ENCODE measurements at regions not wholly inside any gene's neighbourhood (a gene's known extent, or its start where the extent isn't known, plus 50 kb on each side); places are given as distances from the start of the nearest gene placed in this dataset.
"Not testable (repeated sequence)": the region's sequence is repeated elsewhere in the genome, so short reads cannot be mapped to it uniquely, and the experiment has no call there.

DNA sequence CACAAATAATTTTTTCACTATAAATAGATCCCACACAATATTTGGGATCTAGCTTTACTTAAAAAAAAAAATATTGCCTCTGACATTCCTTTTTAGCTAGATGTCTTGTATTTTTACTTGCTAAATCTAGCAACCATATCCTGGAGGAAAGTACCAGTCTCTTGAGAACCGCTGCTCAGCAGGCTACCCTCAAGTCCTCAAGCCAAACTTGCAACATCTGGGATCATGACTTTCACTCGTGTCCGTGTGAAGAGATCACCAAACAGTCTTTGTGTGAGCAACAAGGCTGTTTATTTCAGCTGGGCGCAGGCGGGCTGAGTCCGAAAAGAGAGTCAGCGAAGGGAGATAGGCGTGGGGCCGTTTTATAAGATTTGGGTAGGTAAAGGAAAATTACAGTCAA lies 180.3 kb upstream of the FER start:
- no peaks in the 10 kb centered on the region for H3K9me3 Mint-ChIP-seq
- H3K4me3 Mint-ChIP-seq, result no peak overlapping the region
- H3K27ac Mint-ChIP-seq, result no peak overlapping the region
- H3K36me3 Mint-ChIP-seq, result no peaks in the 10 kb centered on the region
- peaks cover 6% of the 10 kb centered on the region for H3K27me3 Mint-ChIP-seq
- H3K4me1 Mint-ChIP-seq, result no peaks in the 10 kb centered on the region

DNA sequence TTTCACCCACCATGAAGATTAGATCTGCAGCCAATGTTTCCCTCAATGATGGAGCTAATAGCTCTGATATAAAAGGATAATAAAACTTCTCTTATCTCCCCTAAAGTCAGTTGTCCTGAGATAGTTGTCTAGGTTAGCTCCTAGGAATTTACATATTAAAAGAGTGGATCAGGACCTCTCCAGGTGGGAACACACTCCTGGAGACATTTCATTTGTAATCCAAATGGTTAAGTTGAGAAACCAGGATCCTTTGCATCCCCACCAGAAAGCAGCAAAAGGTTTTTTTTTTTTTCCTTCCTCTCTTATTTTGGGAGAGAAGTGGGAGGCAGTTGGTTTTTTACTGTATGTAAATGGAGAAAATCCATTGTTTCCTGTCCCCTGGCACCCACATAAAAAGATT lies 182.5 kb upstream of the FBXL17 start:
- Mint-ChIP-seq H3K27me3 (peaks cover 4% of the 10 kb centered on the region), H3K27ac (no peak overlapping the region), H3K4me3 (no peak overlapping the region), H3K9me3 (no peaks in the 10 kb centered on the region), H3K4me1 (no peaks in the 10 kb centered on the region), H3K36me3 (no peaks in the 10 kb centered on the region)

DNA sequence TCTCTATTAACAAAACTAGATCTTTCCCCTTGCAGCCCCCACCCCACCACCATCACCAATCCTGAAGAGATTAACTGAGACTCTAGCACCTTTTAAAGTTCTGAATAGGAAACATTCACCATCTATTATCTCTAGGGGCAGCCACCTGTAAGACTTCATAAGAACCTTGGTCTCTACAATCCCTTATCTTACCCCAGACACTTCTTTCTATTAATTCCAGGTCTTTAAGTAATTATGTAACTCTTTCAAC lies 180.2 kb upstream of the FBXL17 start:
- H3K4me3 Mint-ChIP-seq, result no peak overlapping the region
- no peak overlapping the region for H3K27ac Mint-ChIP-seq
- peaks cover 4% of the 10 kb centered on the region for H3K27me3 Mint-ChIP-seq
- no peaks in the 10 kb centered on the region for H3K36me3 Mint-ChIP-seq
- H3K4me1 Mint-ChIP-seq, result no peaks in the 10 kb centered on the region
- H3K9me3 Mint-ChIP-seq, result no peaks in the 10 kb centered on the region

DNA sequence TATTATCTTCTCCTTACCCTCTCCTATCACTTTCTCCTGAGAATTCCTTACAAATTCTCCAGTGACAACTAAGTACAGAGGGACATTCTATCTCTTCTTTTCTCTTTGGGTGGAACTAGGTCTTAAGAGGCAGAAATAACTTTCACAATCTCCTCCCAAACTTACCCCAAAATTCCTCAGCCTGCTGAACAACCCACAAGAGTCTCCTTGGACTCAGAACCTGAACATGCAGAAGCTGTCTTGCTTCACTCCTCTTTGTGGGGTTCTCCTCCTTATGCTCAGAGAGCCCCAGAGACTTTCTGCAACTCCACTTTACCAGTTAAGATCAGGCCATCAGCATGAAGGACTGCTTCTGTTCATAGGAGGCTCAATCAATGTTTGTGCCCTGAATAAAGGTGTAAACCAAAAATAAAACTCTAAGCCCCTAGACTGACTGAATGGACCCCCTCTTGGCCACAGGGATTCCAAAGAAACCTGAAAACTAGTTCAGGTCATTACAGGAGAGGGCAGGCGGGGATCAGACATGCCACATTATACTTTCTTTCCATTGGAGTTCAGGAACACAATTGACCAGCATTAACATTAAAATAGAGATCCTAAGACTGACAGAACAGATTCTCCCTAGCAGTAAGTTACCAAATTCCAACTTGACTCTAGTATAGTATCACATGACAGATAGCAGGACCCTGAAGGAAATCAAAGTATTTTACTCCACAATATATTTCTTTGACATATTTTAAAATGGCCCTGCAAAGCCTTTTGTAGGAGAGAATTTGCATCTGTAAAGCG lies 179.7 kb upstream of the FBXL17 start:
- Mint-ChIP-seq H3K36me3 (no peaks in the 10 kb centered on the region), H3K27me3 (peaks cover 4% of the 10 kb centered on the region), H3K4me3 (no peak overlapping the region), H3K27ac (no peak overlapping the region), H3K4me1 (no peaks in the 10 kb centered on the region), H3K9me3 (no peaks in the 10 kb centered on the region)

DNA sequence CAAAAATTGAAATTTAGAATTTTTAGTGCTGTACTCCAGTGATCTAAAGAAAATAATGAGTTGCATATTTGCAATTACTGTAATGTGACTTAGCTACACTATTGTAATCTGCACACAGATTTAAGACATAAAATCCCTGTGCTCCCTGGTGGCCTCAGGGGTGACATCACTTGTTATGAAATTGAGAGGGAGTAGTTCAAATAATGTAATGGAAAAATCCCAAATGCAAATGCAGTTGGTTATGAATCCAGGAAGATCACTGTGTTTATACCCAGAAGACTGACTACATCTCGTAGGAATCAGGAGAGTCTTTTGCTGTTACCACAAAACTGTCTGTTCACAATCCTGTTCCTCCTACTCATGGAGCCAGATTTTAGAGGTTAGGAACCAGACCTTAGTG lies 178.7 kb upstream of the FBXL17 start:
- H3K4me1 Mint-ChIP-seq, result no peaks in the 10 kb centered on the region

DNA sequence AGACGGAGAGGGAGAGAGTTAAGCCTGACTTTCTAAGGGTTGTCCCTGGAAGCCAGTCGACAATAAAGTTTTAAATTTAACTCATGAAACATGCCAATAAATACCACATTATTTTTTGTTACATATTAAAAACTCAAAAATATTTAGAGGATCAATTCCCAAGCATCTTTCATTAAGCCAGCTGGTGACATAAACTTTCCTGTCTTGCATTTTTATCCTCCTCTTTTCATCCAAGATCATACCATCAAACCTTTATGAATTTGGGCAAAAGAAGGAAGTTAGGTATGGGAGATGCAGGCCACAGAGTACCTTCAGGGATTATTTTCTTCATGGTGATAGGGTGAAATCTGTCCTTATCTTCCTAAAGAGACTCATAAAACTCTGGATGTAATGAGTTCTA lies 178.3 kb upstream of the FBXL17 start:
- Mint-ChIP-seq H3K36me3 (no peaks in the 10 kb centered on the region), H3K4me1 (no peaks in the 10 kb centered on the region), H3K27me3 (peaks cover 1% of the 10 kb centered on the region), H3K4me3 (no peak overlapping the region), H3K27ac (no peak overlapping the region), H3K9me3 (no peaks in the 10 kb centered on the region)

More for the DNA sequence above, 178.7 kb upstream of the FBXL17 start:
- Mint-ChIP-seq H3K36me3 (no peaks in the 10 kb centered on the region), H3K4me3 (no peak overlapping the region), H3K27ac (no peak overlapping the region), H3K9me3 (no peaks in the 10 kb centered on the region), H3K27me3 (peaks cover 4% of the 10 kb centered on the region)

DNA sequence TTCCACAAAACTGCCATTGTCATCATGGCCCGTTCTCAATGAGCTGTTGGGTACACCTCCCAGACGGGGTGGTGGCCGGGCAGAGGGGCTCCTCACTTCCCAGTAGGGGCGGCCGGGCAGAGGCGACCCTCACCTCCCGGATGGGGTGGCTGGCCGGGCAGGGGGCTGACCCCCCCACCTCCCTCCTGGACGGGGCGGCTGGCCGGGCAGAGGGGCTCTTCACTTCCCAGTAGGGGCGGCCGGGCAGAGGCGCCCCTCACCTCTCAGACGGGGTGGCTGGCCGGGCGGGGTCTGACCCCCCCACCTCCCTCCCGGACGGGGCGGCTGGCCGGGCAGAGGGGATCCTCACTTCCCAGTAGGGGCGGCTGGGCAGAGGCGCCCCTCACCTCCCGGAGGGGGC lies 176.9 kb upstream of the FBXL17 start:
- H3K4me3 Mint-ChIP-seq, H3K27ac Mint-ChIP-seq, H3K9me3 Mint-ChIP-seq, H3K4me1 Mint-ChIP-seq, H3K27me3 Mint-ChIP-seq, H3K36me3 Mint-ChIP-seq: not testable (repeated sequence)

DNA sequence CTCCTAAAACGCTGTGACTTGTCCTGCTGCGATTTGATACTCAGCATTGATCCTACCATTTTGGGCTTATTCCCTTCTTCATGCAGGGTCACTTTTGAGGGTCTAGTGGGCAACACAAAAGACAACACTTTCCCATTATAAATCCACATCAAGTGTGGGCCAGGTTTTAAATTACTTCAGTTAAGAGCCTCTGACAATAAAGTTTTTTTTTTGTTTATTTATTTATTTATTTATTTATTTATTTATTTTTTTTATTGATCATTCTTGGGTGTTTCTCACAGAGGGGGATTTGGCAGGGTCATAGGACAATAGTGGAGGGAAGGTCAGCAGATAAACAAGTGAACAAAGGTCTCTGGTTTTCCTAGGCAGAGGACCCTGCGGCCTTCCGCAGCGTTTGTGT lies 176.2 kb upstream of the FBXL17 start:
- H3K4me3 Mint-ChIP-seq, H3K9me3 Mint-ChIP-seq, H3K27ac Mint-ChIP-seq, H3K27me3 Mint-ChIP-seq, H3K4me1 Mint-ChIP-seq, H3K36me3 Mint-ChIP-seq: not testable (repeated sequence)

DNA sequence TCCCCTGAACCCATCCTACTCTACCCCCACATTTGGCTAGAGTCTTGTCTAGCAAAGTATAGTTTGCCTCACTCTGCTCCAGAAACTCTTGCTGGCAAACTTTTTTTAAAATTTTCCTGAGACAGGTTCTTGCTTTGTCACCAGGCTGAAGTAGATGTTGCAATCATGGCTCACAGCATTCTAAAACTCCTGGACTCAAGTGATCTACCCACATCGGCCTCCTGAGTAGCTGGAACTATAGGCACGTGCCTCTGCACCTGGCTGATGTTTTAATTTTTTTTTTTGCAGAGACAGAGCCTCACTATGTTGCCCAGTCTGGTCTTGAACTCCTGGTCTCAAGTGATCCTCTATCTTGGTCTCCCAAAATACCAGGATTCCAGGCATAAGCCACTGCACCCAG lies 175.8 kb upstream of the FBXL17 start:
- no peaks in the 10 kb centered on the region for H3K4me1 Mint-ChIP-seq
- H3K9me3 Mint-ChIP-seq, result no peaks in the 10 kb centered on the region
- no peaks in the 10 kb centered on the region for H3K27me3 Mint-ChIP-seq
- H3K4me3 Mint-ChIP-seq, result no peak overlapping the region
- no peaks in the 10 kb centered on the region for H3K36me3 Mint-ChIP-seq
- no peak overlapping the region for H3K27ac Mint-ChIP-seq

DNA sequence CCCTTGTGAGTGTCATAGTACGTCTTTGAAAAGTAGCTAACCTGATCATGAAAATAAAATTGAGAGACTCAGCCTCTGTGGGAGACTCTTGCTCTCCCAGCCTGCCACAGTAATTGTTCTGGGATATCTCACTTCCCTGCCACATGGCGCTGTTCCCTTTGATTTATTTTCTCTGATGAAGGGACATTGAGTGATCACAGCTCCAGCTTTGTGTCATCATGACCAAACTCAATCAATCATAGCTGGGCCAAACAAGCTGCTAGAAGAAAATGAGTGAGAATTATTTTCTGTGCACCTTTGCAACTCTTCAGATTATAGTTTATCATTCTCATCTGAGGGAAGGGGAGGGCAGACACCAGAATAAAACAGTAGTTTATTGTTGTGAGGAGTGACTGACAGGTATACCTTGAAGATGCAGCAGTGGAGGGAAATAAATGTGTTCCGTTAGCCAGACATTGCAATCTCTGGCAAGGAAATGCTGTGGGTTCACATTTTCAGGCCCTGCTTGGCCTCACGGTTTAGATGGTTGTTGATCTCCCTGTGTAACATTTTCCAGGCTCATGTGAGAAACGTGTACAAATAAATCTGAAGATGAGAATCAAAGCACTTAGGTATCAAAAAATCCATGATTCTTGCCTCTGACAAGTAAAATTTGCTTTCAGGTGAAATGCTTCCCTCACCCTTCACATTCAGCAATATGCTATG lies 174.7 kb upstream of the FBXL17 start:
- H3K27ac Mint-ChIP-seq, result no peak overlapping the region
- no peaks in the 10 kb centered on the region for H3K27me3 Mint-ChIP-seq

DNA sequence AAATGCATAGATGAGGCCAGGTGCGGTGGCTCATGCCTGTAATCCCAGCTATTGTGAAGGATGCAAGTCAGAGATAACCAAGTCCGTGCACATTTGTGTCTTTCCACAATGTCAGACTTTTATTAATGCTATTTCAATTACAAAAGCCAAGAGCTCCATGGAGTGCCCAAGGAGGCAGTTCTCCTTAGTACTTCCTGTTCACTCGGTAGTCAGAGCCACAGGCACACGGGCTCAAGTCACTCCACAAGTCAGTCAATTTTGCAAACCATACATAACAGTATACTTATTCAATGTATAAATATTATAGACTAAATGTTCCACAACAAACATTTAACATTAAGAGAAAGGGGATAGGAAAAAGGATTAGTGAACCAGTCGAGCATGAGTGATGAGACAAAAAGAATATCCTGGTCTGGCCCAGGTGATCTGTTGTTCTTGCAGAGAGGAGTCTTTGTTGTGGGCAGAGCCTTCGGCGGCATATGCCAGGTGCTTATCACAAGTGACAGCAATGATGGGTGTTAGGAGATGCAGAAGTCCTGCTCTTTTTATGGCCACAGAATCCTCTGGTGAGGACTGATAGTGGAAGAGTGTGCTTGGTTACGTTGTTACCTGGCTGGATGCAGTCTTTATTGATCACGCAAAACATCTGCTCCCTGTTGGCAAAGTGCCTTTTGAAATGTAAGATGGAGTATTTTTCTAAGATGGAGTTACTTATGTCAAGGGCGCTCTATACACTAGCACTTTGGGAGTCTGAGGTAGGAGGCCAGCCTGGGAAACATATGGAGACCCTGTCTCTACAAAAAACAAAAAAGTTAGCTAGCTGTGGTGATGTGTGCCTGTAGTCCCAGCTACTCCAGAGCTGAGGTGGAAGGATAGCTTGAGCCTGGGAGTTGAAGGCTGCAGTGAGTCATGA lies 167.0 kb upstream of the FBXL17 start:
- H3K4me1 Mint-ChIP-seq, result no peaks in the 10 kb centered on the region
- no peaks in the 10 kb centered on the region for H3K9me3 Mint-ChIP-seq
- H3K36me3 Mint-ChIP-seq, result no peaks in the 10 kb centered on the region
- no peak overlapping the region for H3K4me3 Mint-ChIP-seq
- H3K27me3 Mint-ChIP-seq, result peaks cover 5% of the 10 kb centered on the region
- no peak overlapping the region for H3K27ac Mint-ChIP-seq

More for the DNA sequence above, 174.7 kb upstream of the FBXL17 start:
- Mint-ChIP-seq H3K36me3 (no peaks in the 10 kb centered on the region), H3K9me3 (no peaks in the 10 kb centered on the region), H3K4me3 (no peak overlapping the region), H3K4me1 (no peaks in the 10 kb centered on the region)

DNA sequence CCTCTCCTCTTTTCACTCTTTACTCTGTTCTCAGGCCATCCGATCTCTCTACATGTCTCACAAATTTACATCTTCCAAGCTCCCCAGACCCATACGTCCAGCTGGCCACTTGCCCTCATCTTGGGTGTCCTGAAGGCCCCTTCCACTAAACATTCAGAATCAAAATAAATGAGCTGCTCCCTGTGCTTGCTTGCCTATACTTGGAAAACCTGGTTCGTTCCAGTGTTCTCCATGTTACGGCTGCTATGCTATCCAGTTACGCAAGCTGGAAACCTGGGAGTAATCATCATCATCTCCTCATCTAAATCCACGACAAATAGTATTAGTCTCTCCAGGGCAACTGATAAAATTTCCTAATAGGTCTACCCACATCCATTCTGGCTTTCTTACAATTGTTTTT lies 165.0 kb upstream of the FBXL17 start:
- Mint-ChIP-seq H3K4me3 (no peak overlapping the region), H3K36me3 (no peaks in the 10 kb centered on the region), H3K27ac (no peak overlapping the region), H3K9me3 (no peaks in the 10 kb centered on the region), H3K27me3 (peaks cover 5% of the 10 kb centered on the region), H3K4me1 (no peaks in the 10 kb centered on the region)

DNA sequence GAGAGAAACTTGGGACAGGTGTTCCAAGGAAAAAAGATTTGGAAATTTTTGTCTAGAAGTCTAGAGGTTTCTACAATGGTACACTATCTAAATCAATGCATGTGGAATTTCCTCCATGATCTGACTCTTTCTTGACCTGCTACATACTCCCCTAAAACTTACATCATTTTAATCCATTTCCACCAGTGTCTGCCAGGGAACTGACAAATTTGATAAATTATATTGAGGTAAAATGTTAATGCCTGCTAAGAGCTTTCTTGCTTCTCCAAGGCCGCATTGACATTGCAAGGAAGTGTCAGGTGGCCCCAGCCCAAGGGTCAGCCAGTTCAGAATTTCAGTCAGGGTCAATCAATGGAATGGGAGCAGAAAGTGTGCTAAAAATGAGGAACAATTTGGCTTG lies 163.4 kb upstream of the FBXL17 start:
- Mint-ChIP-seq H3K27ac (no peak overlapping the region), H3K4me1 (no peaks in the 10 kb centered on the region), H3K4me3 (no peak overlapping the region), H3K9me3 (no peaks in the 10 kb centered on the region), H3K36me3 (no peaks in the 10 kb centered on the region), H3K27me3 (peaks cover 5% of the 10 kb centered on the region)

DNA sequence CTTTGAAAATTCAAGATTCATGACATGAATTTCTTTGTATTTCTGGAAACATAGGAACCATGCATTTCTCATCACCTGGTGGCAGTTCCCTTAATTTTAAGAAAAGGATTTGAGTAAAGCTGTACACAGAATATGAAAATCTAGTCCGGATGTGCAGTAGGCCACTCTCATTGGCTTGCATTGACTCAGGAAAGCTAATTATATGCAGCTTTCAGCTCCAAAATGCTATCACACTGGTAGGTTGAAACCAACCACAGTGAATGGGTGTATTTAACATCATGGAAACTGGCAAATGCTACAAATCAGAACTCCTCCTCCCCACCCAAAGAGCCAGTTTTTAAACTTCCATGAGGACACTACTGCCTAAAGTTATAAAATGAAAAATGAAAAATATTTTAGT lies 161.6 kb upstream of the FBXL17 start:
- Mint-ChIP-seq H3K4me3 (no peak overlapping the region), H3K4me1 (no peaks in the 10 kb centered on the region), H3K27ac (no peak overlapping the region), H3K9me3 (no peaks in the 10 kb centered on the region), H3K27me3 (peaks cover 5% of the 10 kb centered on the region), H3K36me3 (no peaks in the 10 kb centered on the region)

DNA sequence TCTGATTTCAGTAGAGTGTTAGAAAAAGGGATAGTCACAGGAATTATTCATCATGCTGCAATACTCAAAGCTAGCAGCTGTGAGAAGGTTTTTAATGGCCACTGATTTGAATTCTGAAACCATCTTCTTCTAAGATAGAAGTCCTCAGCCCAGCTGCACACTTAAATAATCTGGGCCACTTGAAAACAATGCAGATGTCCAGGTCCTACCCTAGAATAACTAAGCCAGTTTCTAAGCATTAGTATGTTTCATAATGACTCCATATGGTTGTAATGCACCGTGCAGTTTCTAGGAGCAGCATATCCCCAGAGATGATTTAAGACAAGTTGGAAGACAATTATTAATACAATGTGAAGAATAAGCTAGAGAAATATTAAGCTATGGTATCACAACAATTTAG lies 159.9 kb upstream of the FBXL17 start:
- H3K9me3 Mint-ChIP-seq, result no peaks in the 10 kb centered on the region
- peaks cover 4% of the 10 kb centered on the region for H3K27me3 Mint-ChIP-seq
- H3K4me3 Mint-ChIP-seq, result no peak overlapping the region
- no peaks in the 10 kb centered on the region for H3K4me1 Mint-ChIP-seq
- no peak overlapping the region for H3K27ac Mint-ChIP-seq
- no peaks in the 10 kb centered on the region for H3K36me3 Mint-ChIP-seq

DNA sequence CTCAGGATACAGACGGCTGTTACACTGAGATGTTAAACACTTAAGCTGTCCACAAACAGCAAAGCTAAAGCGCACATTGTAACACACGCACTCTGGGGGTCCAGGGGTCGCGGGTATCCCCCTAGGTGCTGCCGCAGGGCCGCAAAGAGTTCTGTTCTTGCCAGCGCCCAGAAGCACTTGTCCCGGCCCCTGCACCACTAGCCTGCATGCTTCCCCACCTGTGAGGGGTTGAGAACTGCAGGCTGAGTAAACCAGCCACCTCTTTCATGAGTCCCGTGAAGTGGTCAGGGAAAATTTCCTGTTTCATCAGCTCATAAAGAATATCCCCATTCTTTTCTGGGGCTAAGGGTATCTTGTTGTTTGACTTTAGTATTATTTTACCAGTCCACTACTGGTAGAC lies 154.4 kb upstream of the FBXL17 start:
- H3K4me1 Mint-ChIP-seq, result no peaks in the 10 kb centered on the region
- H3K27ac Mint-ChIP-seq, result no peak overlapping the region
- no peaks in the 10 kb centered on the region for H3K36me3 Mint-ChIP-seq
- peaks cover 2% of the 10 kb centered on the region for H3K27me3 Mint-ChIP-seq
- no peak overlapping the region for H3K4me3 Mint-ChIP-seq
- no peaks in the 10 kb centered on the region for H3K9me3 Mint-ChIP-seq
